GM12892 (cell line): ENCODE measurements at regions not wholly inside any gene's neighbourhood (a gene's known extent, or its start where the extent isn't known, plus 50 kb on each side); places are given as distances from the start of the nearest gene placed in this dataset.

Source experiments
- POLR2A ChIP-seq: IDR thresholded peaks from 2 replicates; pipeline ENCODE4 v1.6.1; 2011; ENCODE audit warnings: low read depth, low read length, control low read depth
- POLR2AphosphoS5 ChIP-seq: IDR thresholded peaks from 2 replicates; pipeline ENCODE4 v1.6.1; 2011; ENCODE audit warnings: low read depth, low read length, control low read depth
- TAF1 ChIP-seq: IDR thresholded peaks from 2 replicates; pipeline ENCODE4 v1.6.1; 2011; ENCODE audit warnings: low read depth, mild to moderate bottlenecking, control low read depth, low read length, borderline replicate concordance

DNA sequence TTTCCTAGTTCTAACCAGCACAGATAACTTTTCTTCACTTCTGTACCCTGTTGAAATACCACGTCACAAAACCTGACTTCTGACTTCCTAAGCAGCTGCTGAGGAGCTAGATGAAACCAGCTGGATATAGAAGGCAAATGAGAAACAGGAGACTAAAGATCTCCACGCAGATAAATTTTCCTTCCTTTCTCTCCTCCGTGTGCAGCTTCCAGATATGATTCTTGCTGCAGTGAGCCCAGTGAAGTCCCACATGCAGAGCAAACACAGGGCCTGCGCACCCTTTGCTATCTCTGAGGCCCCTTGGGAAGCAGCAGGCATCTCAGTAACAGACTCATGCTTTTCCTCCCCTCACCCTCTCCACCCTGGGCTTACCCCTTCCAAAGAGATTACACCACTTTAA lies 1638.3 kb downstream of the MAT2B start:
- TF ChIP-seq POLR2AphosphoS5: no peak
- TF ChIP-seq TAF1: no peak
- no peak for TF ChIP-seq POLR2A
